ENCODE measurements at regions not wholly inside any gene's neighbourhood (a gene's known extent, or its start where the extent isn't known, plus 50 kb on each side); places are given as distances from the start of the nearest gene placed in this dataset.

GRCh38 chr2:6749962-6750361 lies 115.7 kb downstream of the CMPK2 start:
- Histone ChIP-seq H2BK12ac (ENCODE audit: insufficient read length, low read depth, low read length) (no peak overlapping the region), H3T11ph (ENCODE audit: low read length) (no peak overlapping the region), H3K79me1 (ENCODE audit: insufficient read depth, low read depth, low read length, poor library complexity, severe bottlenecking) (no peaks in the 10 kb centered on the region), H3K56ac (ENCODE audit: insufficient read length, low read depth, low read length) (no peak overlapping the region), H4K8ac (replicated peaks; ENCODE audit: insufficient read length, low read depth, low read length) (no peak overlapping the region), H2BK20ac (ENCODE audit: low read depth, low read length, poor library complexity, severe bottlenecking) (no peak overlapping the region), H2AK5ac (ENCODE audit: insufficient read length, low read length) (no peak overlapping the region), H3K23ac (ENCODE audit: insufficient read length, low read depth, low read length) (no peak overlapping the region), H3K4me2 (ENCODE audit: insufficient read depth, insufficient read length, low read length) (no peak overlapping the region), H3K4ac (ENCODE audit: low read depth, low read length) (no peak overlapping the region), H3K27ac (ENCODE audit: insufficient read length, low read depth, low read length) (no peak overlapping the region), H3K27me3 (ENCODE audit: insufficient read depth, low read length) (no peaks in the 10 kb centered on the region), H2BK120ac (ENCODE audit: low read depth, low read length, poor library complexity, severe bottlenecking) (no peak overlapping the region), H2BK15ac (ENCODE audit: low read depth, low read length) (no peak overlapping the region), H3K9me3 (ENCODE audit: control insufficient read depth, low read depth, low read length) (no peaks in the 10 kb centered on the region), H3K9ac (ENCODE audit: extremely low read depth, insufficient read length, low read length) (no peak overlapping the region), H2AFZ (ENCODE audit: low read length) (no peak overlapping the region), H4K91ac (ENCODE audit: insufficient read length, low read depth, low read length) (no peak overlapping the region), H3K4me1 (ENCODE audit: insufficient read depth, low read length) (peaks cover 4% of the 10 kb centered on the region; the same call in 1 of the 2 replicates), H3K14ac (ENCODE audit: insufficient read depth, low read length) (no peak overlapping the region), H4K20me1 (ENCODE audit: control insufficient read depth, insufficient read depth, insufficient read length) (no peaks in the 10 kb centered on the region), H2BK5ac (ENCODE audit: insufficient read length, low read length) (no peak overlapping the region), H3K79me2 (ENCODE audit: insufficient read depth, low read length) (no peaks in the 10 kb centered on the region), H3K18ac (ENCODE audit: insufficient read length, low read depth, low read length) (no peak overlapping the region), H4K5ac (ENCODE audit: insufficient read length, low read depth, low read length) (no peak overlapping the region), H3K23me2 (ENCODE audit: insufficient read length, low read depth, low read length, poor library complexity, severe bottlenecking) (no peaks in the 10 kb centered on the region)
- Mint-ChIP-seq H3K4me1 (peaks cover 9 to 17% of the 10 kb centered on the region in 2 experiments), H3K27me3 (ENCODE audit: low read depth) (no peaks in the 10 kb centered on the region), H3K9me3 (no peaks in the 10 kb centered on the region), H3K36me3 (ENCODE audit: insufficient read depth in 1 of 3, low read depth in 3 of 3) (no peaks in the 10 kb centered on the region), H3K4me3 (no peak overlapping the region), H3K27ac (no peak overlapping the region)
- DNase-seq: no peak
- no CpG with 5 or more reads among the region's 2 CpGs for WGBS (ENCODE audit: extremely low coverage, insufficient read length, low lambda C conversion rate)
- no peak for TF ChIP-seq CTCF (conservative IDR thresholded peaks at IDR 0.05)

Measured in H9 (cell line).